Parathyroid adenoma (tissue), 2 donors: ENCODE measurements at regions not wholly inside any gene's neighbourhood (a gene's known extent, or its start where the extent isn't known, plus 50 kb on each side); places are given as distances from the start of the nearest gene placed in this dataset.
A peak's percentile ranks its signal among the peaks of the same experiment; 100 is the strongest.

Experiments
- H2AFZ ChIP-seq: fragments of 300-600 bp; sonication (generic); one replicate; pipeline ENCODE4 v1.7.0; 2017; ENCODE audit warnings: antibody characterized with exemption, mild to moderate bottlenecking
- H3K27ac ChIP-seq: fragments of 300-600 bp; sonication (generic); one replicate; pipeline ENCODE4 v1.7.0; 2017
- H3K27me3 ChIP-seq: fragments of 300-600 bp; sonication (generic); one replicate; pipeline ENCODE4 v1.7.0; 2017; ENCODE audit warnings: low read length; ENCODE audit not compliant: control insufficient read depth, insufficient read depth
- H3K36me3 ChIP-seq: fragments of 300-600 bp; sonication (generic); one replicate; pipeline ENCODE4 v1.7.0; 2017; ENCODE audit warnings: low read length; ENCODE audit not compliant: control insufficient read depth, insufficient read depth
- H3K4me1 ChIP-seq: fragments of 300-600 bp; sonication (generic); one replicate; pipeline ENCODE4 v1.7.0; 2017; ENCODE audit warnings: control low read depth
- H3K4me2 ChIP-seq: fragments of 300-600 bp; sonication (generic); one replicate; pipeline ENCODE4 v1.7.0; 2017; ENCODE audit warnings: low read length
- H3K4me3 ChIP-seq: fragments of 300-600 bp; sonication (generic); one replicate; pipeline ENCODE4 v1.7.0; 2017; ENCODE audit warnings: low read depth, low read length
- H3K79me2 ChIP-seq: fragments of 300-600 bp; sonication (generic); one replicate; pipeline ENCODE4 v1.7.0; 2017; ENCODE audit warnings: control low read depth
- H3K9ac ChIP-seq: fragments of 300-600 bp; sonication (generic); one replicate; pipeline ENCODE4 v1.7.0; 2017; ENCODE audit warnings: mild to moderate bottlenecking
- H3K9me3 ChIP-seq: fragments of 300-600 bp; sonication (generic); one replicate; pipeline ENCODE4 v1.7.0; 2017; ENCODE audit warnings: low read length; ENCODE audit not compliant: control insufficient read depth
- CTCF ChIP-seq: fragments of 300-600 bp; sonication (generic); IDR thresholded peaks from one replicate; pipeline ENCODE4 v1.7.0; 2017; ENCODE audit warnings: antibody characterized with exemption, mild to moderate bottlenecking
- donor health status: primary hyperparathyroidism.

DNA sequence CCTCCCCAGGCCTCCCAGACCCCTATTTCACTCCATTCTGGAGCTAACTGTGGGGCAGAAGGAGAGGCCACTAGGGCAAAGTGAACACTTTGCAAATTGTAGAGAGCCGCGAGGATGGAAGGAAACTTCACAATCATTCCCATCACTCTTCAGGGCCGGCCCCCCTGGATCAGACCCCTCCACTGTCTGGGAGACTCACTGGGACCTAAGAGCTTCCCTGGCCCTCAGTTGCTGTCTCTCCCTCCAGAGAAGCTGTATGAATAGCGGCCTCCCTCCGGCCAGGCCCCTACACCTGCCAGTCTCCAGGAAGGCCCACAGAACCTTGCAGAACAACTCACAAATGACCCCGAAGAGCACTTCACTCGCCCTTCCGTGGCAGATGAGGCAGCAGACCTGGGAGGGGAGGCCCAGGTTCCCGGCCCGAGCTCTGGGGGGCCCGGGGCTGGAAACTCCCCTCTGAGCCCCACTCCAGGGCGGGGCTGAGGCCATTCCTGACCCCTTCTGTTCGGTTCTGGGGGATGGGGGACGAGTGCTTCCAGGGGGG is 141.9 kb upstream of the IER5L start:
- Histone ChIP-seq H3K4me2 (peak overlapping the region; percentile 84), H3K9ac (no peak overlapping the region), H3K79me2 (no peaks in the 10 kb centered on the region), H3K4me1 (peaks cover 10% of the 10 kb centered on the region), H3K9me3 (no peaks in the 10 kb centered on the region), H3K36me3 (no peaks in the 10 kb centered on the region), H2AFZ (peak overlapping the region; percentile 86), H3K27ac (peak overlapping the region; percentile 89), H3K27me3 (no peaks in the 10 kb centered on the region), H3K4me3 (peak overlapping the region; percentile 70)
- no peak for TF ChIP-seq CTCF

- Histone ChIP-seq H3K9me3 (no peaks in the 10 kb centered on the region), H2AFZ (no peak overlapping the region), H3K9ac (no peak overlapping the region), H3K4me3 (no peak overlapping the region), H3K4me1 (peaks cover 10% of the 10 kb centered on the region), H3K79me2 (no peaks in the 10 kb centered on the region), H3K4me2 (no peak overlapping the region), H3K36me3 (no peaks in the 10 kb centered on the region), H3K27me3 (no peaks in the 10 kb centered on the region), H3K27ac (peak overlapping the region; percentile 89)
- no peak for TF ChIP-seq CTCF
Observed at GRCh38 chr9:129319076-129319937, 141.2 kb upstream of the IER5L start.

GRCh38 chr9:129318121-129319075 is 140.3 kb upstream of the IER5L start:
- no peak overlapping the region for H3K4me3 ChIP-seq
- H3K27me3 ChIP-seq = no peaks in the 10 kb centered on the region
- no peaks in the 10 kb centered on the region for H3K36me3 ChIP-seq
- H3K9ac ChIP-seq = no peak overlapping the region
- no peak overlapping the region for H3K4me2 ChIP-seq
- H3K9me3 ChIP-seq = no peaks in the 10 kb centered on the region
- H2AFZ ChIP-seq = no peak overlapping the region
- no peak for TF ChIP-seq CTCF
- no peak overlapping the region for H3K27ac ChIP-seq
- H3K79me2 ChIP-seq = no peaks in the 10 kb centered on the region
- H3K4me1 ChIP-seq = peaks cover 10% of the 10 kb centered on the region

DNA sequence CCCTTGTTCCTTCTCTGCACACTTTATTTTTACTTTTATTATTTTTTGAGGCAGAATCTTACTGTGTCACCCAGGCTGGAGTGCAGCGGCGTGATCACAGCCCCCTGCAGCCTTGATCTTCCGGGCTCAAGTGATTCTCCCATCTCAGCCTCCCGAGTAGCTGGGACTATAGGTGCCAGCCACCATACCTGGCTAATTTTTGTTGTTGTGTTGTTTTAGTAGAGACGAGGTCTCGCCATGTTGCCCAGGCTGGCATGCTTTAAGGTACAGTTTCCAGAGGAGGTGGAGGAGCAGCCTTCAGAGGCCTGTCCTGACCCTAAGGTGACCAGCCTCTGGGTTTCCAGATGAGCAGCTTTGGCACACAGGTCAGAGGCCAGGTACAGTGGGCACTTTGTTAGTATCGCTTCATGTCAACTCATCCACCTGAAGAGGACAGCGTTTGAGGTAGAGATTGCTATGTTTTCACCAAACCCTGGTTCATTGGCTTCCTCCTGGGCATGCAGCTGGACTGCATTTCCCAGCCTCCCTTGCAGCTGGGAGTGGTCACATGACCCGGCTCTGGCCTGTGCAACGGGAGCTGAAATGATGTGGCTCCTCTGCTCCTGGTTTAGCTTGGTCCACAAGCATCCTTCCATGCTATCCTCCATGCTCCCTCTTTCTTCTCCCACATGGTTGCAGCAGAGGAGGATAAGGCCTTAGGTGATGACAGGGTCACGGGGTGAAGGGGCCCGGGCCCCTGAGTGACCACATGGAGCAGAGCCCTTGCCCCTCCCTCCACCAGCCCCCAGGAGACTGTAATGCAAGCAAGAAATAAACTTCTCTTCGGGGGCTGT is 139.3 kb upstream of the IER5L start:
- Histone ChIP-seq H3K27ac (no peak overlapping the region), H3K27me3 (no peaks in the 10 kb centered on the region), H3K4me2 (no peak overlapping the region), H3K4me1 (peaks cover 8% of the 10 kb centered on the region), H2AFZ (peak overlapping the region; percentile 17), H3K36me3 (no peaks in the 10 kb centered on the region), H3K9me3 (no peaks in the 10 kb centered on the region), H3K4me3 (no peak overlapping the region), H3K79me2 (no peaks in the 10 kb centered on the region), H3K9ac (no peak overlapping the region)
- no peak for TF ChIP-seq CTCF
